GM12878 (cell line): ENCODE measurements at regions not wholly inside any gene's neighbourhood (a gene's known extent, or its start where the extent isn't known, plus 50 kb on each side); places are given as distances from the start of the nearest gene placed in this dataset.

ENCODE experiments used
- ATAC-seq: fragments of 200-7000 bp; cut with Tn5 transposase; 3 replicates; pipeline ENCODE4 v1.9.1; 2020; ENCODE audit warnings: mild to moderate bottlenecking, moderate library complexity
- BruUV-seq: library from RNA; stranded (reverse); fragments of 400-500 nt; replicated peaks from 2 replicates; lab custom pipeline; 2021; lab: Mats Ljungman, UMichigan
- CTCF ChIA-PET: fragments of 300-600 bp; sonication (Branson Sonifier 250); formaldehyde crosslinking; extraction: SDS; loops from one replicate; lab custom pipeline; 2021; ENCODE audit warnings: inconsistent platforms; lab: Yijun Ruan, JAX
- POLR2A ChIA-PET: fragments of 350-600 bp; formaldehyde crosslinking; extraction: SDS; loops from one replicate; lab custom pipeline; 2021; ENCODE audit warnings: inconsistent platforms; lab: Charles Lee
- RAD21 ChIA-PET: fragments of 300-600 bp; sonication (Branson Sonifier 250); formaldehyde crosslinking; loops from one replicate; lab custom pipeline; 2023; ENCODE audit warnings: antibody characterized with exemption; ENCODE audit not compliant: unreplicated experiment; lab: Charles Lee
- SMC1A ChIA-PET: fragments of 300-600 bp; sonication (Branson Sonifier 250); formaldehyde crosslinking; loops from one replicate; lab custom pipeline; 2023; ENCODE audit not compliant: unreplicated experiment, uncharacterized antibody; lab: Charles Lee
- DNase-seq: peaks from one replicate; pipeline ENCODE4 v3.0.0-alpha.2; 2011; ENCODE audit warnings: low read depth, low spot score
- FAIRE-seq: peaks from 3 replicates; lab custom pipeline; 2011; peaks lifted over from hg19 to GRCh38; lab: Jason Lieb, UNC
- H2AFZ ChIP-seq: 2 replicates; pipeline ENCODE4 v1.6.0; 2011; ENCODE audit warnings: low read depth, low read length, control low read depth; ENCODE audit not compliant: control insufficient read depth
- H3K27ac ChIP-seq: 2 replicates; pipeline ENCODE4 v1.5.1; 2011; ENCODE audit warnings: control low read depth; ENCODE audit not compliant: control insufficient read depth, insufficient read depth
- H3K27me3 ChIP-seq, 2 experiments: replicated peaks in 1 of 2; 2 replicates each; pipeline versions ENCODE4 v1.6.0 to v1.6.1; 2011; ENCODE audit warnings: low read length in 1 of 2; ENCODE audit not compliant: control insufficient read depth in 2 of 2, insufficient read depth in 2 of 2
- H3K36me3 ChIP-seq, 2 experiments: 2 replicates each; pipeline ENCODE4 v1.5.1; 2011; ENCODE audit warnings: low read length in 1 of 2; ENCODE audit not compliant: control insufficient read depth in 2 of 2, insufficient read depth in 2 of 2
- H3K4me1 ChIP-seq: 2 replicates; pipeline ENCODE4 v1.6.1; 2011; ENCODE audit warnings: mild to moderate bottlenecking, low read length, moderate library complexity, mixed read lengths; ENCODE audit not compliant: control insufficient read depth, insufficient read depth
- H3K4me2 ChIP-seq: 2 replicates; pipeline ENCODE4 v1.6.0; 2011; ENCODE audit warnings: control low read depth; ENCODE audit not compliant: control insufficient read depth, insufficient read depth
- H3K4me3 ChIP-seq: fragments of 200-600 bp; sonication (generic); 2 replicates; pipeline ENCODE4 v1.5.1; 2016
- H3K79me2 ChIP-seq: 2 replicates; pipeline ENCODE4 v1.6.0; 2011; ENCODE audit warnings: low read length; ENCODE audit not compliant: control insufficient read depth, insufficient read depth
- H3K9ac ChIP-seq: 2 replicates; pipeline ENCODE4 v1.8.0; 2011; ENCODE audit warnings: low read length, control low read depth, mixed read lengths; ENCODE audit not compliant: control insufficient read depth, insufficient read depth
- H3K9me3 ChIP-seq: replicated peaks from 3 replicates; pipeline ENCODE4 v1.5.1; 2011; ENCODE audit warnings: mild to moderate bottlenecking, low read length; ENCODE audit not compliant: control insufficient read depth, insufficient read depth
- H4K20me1 ChIP-seq: 2 replicates; pipeline ENCODE4 v1.6.0; 2011; ENCODE audit not compliant: control insufficient read depth, insufficient read depth
- CHD2 ChIP-seq: IDR thresholded peaks from 2 replicates; pipeline ENCODE4 v1.6.1; 2011; ENCODE audit warnings: low read depth, low read length, improper control_type of control experiment, borderline replicate concordance
- NKRF ChIP-seq: fragments of 450-650 bp; conservative IDR thresholded peaks from 2 replicates; pipeline ENCODE4 v1.6.1; 2017; ENCODE audit warnings: mild to moderate bottlenecking, moderate library complexity
- NRF1 ChIP-seq: conservative IDR thresholded peaks from 2 replicates; pipeline ENCODE4 v1.6.1; 2011; ENCODE audit warnings: mild to moderate bottlenecking, low read depth, low read length, improper control_type of control experiment
- RUNX3 ChIP-seq: IDR thresholded peaks from 2 replicates; pipeline ENCODE4 v1.6.1; 2012; ENCODE audit warnings: low read length, inconsistent platforms
- SUZ12 ChIP-seq: fragments of 200-600 bp; sonication (generic); IDR thresholded peaks from one replicate; pipeline ENCODE4 v1.6.1; 2018; ENCODE audit warnings: antibody characterized with exemption, mild to moderate bottlenecking; ENCODE audit not compliant: unreplicated experiment
- TCF12 ChIP-seq: IDR thresholded peaks from 2 replicates; pipeline ENCODE4 v1.6.1; 2011; ENCODE audit warnings: low read depth, mild to moderate bottlenecking, low read length
- TCF7 ChIP-seq: IDR thresholded peaks from 2 replicates; pipeline ENCODE4 v1.6.1; 2014; ENCODE audit warnings: antibody characterized with exemption, borderline replicate concordance
- ZBTB11 ChIP-seq: fragments of 450-650 bp; formaldehyde crosslinking; IDR thresholded peaks from 2 replicates; pipeline ENCODE4 v1.5.0; 2022; ENCODE audit warnings: mild to moderate bottlenecking, missing genetic modification characterization
- ZNF687 ChIP-seq: fragments of 450-650 bp; IDR thresholded peaks from 2 replicates; pipeline ENCODE4 v1.6.1; 2017; ENCODE audit warnings: mild to moderate bottlenecking, moderate library complexity
- WGBS: methylation state at CpG from one replicate; pipeline ENCODE4 v1.1.6; 2016; ENCODE audit warnings: low lambda C conversion rate; ENCODE audit not compliant: insufficient replicate concordance, insufficient coverage; ENCODE audit errors: missing lambda C conversion rate; 5-methylcytosine and 5-hydroxymethylcytosine counted together
- in situ Hi-C: fragments of 300-500 bp; cut with MboI; formaldehyde crosslinking; loops from 9 replicates; pipeline ENCODE4 v1.14.3; 2018; ENCODE audit warnings: mixed read lengths
- intact Hi-C: fragments of 100-400 bp; cut with micrococcal nuclease; formaldehyde crosslinking; loops from one replicate; pipeline ENCODE4 v1.14.2; 2022; ENCODE audit not compliant: unreplicated experiment

- no peaks in the 10 kb centered on the region for H3K79me2 ChIP-seq
- H3K9me3 ChIP-seq: no peaks in the 10 kb centered on the region
- no TSS peak for BruUV-seq
- no peaks in the 10 kb centered on the region for H3K27me3 ChIP-seq
- no peaks in the 10 kb centered on the region for H3K4me1 ChIP-seq
- H3K9ac ChIP-seq: no peak overlapping the region
- H3K27ac ChIP-seq: no peak overlapping the region
- no peak overlapping the region for H3K4me2 ChIP-seq
- in situ Hi-C loops (no loop called here), intact Hi-C loops (no loop called here)
- H3K36me3 ChIP-seq: no peaks in the 10 kb centered on the region
- no peak overlapping the region for H3K4me3 ChIP-seq
- ATAC-seq (no peak), DNase-seq (no peak), FAIRE-seq (no peak)
- H2AFZ ChIP-seq: no peak overlapping the region
- H4K20me1 ChIP-seq: no peaks in the 10 kb centered on the region
- CTCF ChIA-PET: interaction anchor here (1.0 kb wide), 1 partner anchor 569 kb away, joined by 3 read pairs; no protein-coding TSS in a partner anchor
- RAD21 ChIA-PET: no interaction called here
- POLR2A ChIA-PET: no interaction called here
- TF ChIP-seq RUNX3: no peak
- no peak for TF ChIP-seq TCF12
- no peak for TF ChIP-seq TCF7
- TF ChIP-seq SUZ12: no peak
- no peak for TF ChIP-seq CHD2
- no peak for TF ChIP-seq NRF1
- no peak for TF ChIP-seq NKRF
- TF ChIP-seq ZNF687: no peak
- no peak for TF ChIP-seq ZBTB11
- 0% methylated on average over 1 of the region's 1 CpG for WGBS
- SMC1A ChIA-PET: no interaction called here
Measured at GRCh38 chr3:30123755-30124154, 482.6 kb upstream of the TGFBR2 start.
